Esophagus squamous epithelium (tissue), 5 donors: ENCODE measurements at regions not wholly inside any gene's neighbourhood (a gene's known extent, or its start where the extent isn't known, plus 50 kb on each side); places are given as distances from the start of the nearest gene placed in this dataset.
A peak's percentile ranks its signal among the peaks of the same experiment; 100 is the strongest.

Experiments used
- DNase-seq: peaks from one replicate; lab custom pipeline; 2025; lab: John Stamatoyannopoulos, UW
- H3K27ac ChIP-seq, 4 donors: fragments of 200-600 bp; sonication (generic); one replicate each; pipeline ENCODE4 v1.5.1; 2016 to 2019; ENCODE audit warnings: mild to moderate bottlenecking in 1 of 4
- H3K27me3 ChIP-seq, 4 donors: fragments of 200-600 bp; sonication (generic); 1 replicate in 3 of 4; 2 replicates in 1 of 4; pipeline versions ENCODE4 v1.5.1 to v1.6.0; 2017 to 2021; ENCODE audit warnings: antibody characterized with exemption in 1 of 4
- H3K36me3 ChIP-seq, 3 donors: fragments of 200-600 bp; sonication (generic); one replicate each; pipeline ENCODE4 v1.5.1; 2016 to 2019
- H3K4me1 ChIP-seq, 3 donors: fragments of 200-600 bp; sonication (generic); one replicate each; pipeline ENCODE4 v1.5.1; 2017 to 2019
- H3K4me3 ChIP-seq, 4 donors: fragments of 200-600 bp; sonication (generic); 1 replicate in 3 of 4; 2 replicates in 1 of 4; pipeline ENCODE4 v1.5.1; 2016 to 2019; ENCODE audit warnings: mild to moderate bottlenecking in 2 of 4, moderate library complexity in 1 of 4
- H3K9me3 ChIP-seq, 3 donors: fragments of 200-600 bp; sonication (generic); one replicate each; pipeline ENCODE4 v1.5.1; 2016 to 2019
- POLR2A ChIP-seq, 4 donors: fragments of 450-650 bp; IDR thresholded peaks; one replicate each; pipeline ENCODE4 v1.6.1; 2017; ENCODE audit warnings: antibody characterized with exemption in 4 of 4, mild to moderate bottlenecking in 4 of 4, moderate library complexity in 3 of 4
- WGBS, 2 donors: methylation state at CpG; one replicate each; pipeline ENCODE4 v1.1.5; 2018; 5-methylcytosine and 5-hydroxymethylcytosine counted together
- intact Hi-C: fragments of 100-400 bp; cut with DNase I; formaldehyde crosslinking; loops from one replicate; pipeline ENCODE4 v1.15.0; 2022
- TF ChIP-seq, protein P1 (sequence below), 6 experiments: fragments of 450-650 bp in 4 of 6; fragments of 200-600 bp in 2 of 6; sonication (generic) in 2 of 6; IDR thresholded peaks; one replicate each; pipeline ENCODE4 v1.5.1; 2016 to 2019; ENCODE audit warnings: antibody characterized with exemption in 6 of 6, mild to moderate bottlenecking in 4 of 6, moderate library complexity in 4 of 6
- donor health status: DM: yes; HTN: yes; CAD: no.

DNA sequence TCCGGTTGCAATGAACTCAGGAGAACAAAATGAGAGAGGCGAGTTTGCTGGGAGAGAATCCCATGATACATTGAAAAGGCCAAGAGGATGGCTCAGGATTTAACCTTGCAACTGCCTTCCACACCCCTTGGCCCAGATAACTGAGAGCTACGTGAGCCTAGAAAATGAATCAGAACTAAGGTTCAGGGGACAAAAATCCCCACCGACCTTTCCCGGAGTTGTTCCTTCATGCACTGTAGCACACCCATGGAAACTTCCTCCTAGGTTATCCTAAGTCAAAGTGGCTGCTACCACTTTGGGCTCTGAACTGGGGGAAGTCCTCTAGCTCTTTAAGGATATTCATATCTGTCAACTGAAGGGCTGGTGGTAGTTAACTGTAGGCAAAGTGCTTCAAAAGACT, 58.3 kb upstream of the SLC4A7 start:
- no peak for DNase-seq
- H3K9me3 ChIP-seq, result no peaks in the 10 kb centered on the region
- WGBS, 2 donors, result 47 to 62% methylated on average over 5 of the region's 5 CpGs
- intact Hi-C loops, result no loop called here
- H3K27ac ChIP-seq, result peak overlapping the region in 1 of 4 donors; percentile 31
- H3K4me1 ChIP-seq, result peaks cover 6 to 36% (median 22%) of the 10 kb centered on the region in 3 donors
- no peaks in the 10 kb centered on the region for H3K27me3 ChIP-seq
- no peak overlapping the region for H3K4me3 ChIP-seq
- H3K36me3 ChIP-seq, result no peaks in the 10 kb centered on the region
- no peak for TF ChIP-seq POLR2A (IDR thresholded peaks at IDR 0.05)
- TF ChIP-seq, protein P1, sequence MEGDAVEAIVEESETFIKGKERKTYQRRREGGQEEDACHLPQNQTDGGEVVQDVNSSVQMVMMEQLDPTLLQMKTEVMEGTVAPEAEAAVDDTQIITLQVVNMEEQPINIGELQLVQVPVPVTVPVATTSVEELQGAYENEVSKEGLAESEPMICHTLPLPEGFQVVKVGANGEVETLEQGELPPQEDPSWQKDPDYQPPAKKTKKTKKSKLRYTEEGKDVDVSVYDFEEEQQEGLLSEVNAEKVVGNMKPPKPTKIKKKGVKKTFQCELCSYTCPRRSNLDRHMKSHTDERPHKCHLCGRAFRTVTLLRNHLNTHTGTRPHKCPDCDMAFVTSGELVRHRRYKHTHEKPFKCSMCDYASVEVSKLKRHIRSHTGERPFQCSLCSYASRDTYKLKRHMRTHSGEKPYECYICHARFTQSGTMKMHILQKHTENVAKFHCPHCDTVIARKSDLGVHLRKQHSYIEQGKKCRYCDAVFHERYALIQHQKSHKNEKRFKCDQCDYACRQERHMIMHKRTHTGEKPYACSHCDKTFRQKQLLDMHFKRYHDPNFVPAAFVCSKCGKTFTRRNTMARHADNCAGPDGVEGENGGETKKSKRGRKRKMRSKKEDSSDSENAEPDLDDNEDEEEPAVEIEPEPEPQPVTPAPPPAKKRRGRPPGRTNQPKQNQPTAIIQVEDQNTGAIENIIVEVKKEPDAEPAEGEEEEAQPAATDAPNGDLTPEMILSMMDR (IDR thresholded peaks at IDR 0.05), result no peak

- H3K27ac ChIP-seq, result no peak overlapping the region
- no peaks in the 10 kb centered on the region for H3K9me3 ChIP-seq
- no peak for DNase-seq
- H3K36me3 ChIP-seq, result no peaks in the 10 kb centered on the region
- peaks cover 6 to 37% (median 31%) of the 10 kb centered on the region in 3 donors for H3K4me1 ChIP-seq
- WGBS, 2 donors, result 94 to 96% methylated on average over 7 of the region's 7 CpGs
- TF ChIP-seq, protein P1 (IDR thresholded peaks at IDR 0.05), result no peak
- no peak for TF ChIP-seq POLR2A (IDR thresholded peaks at IDR 0.05)
- H3K4me3 ChIP-seq, result no peak overlapping the region
- no peaks in the 10 kb centered on the region for H3K27me3 ChIP-seq
- intact Hi-C loops, result no loop called here
These were observed 56.0 kb upstream of the SLC4A7 start for GRCh38 chr3:27540231-27540630.

GRCh38 chr3:27536491-27536890, 52.3 kb upstream of the SLC4A7 start:
- TF ChIP-seq, protein P1 (IDR thresholded peaks at IDR 0.05), result no peak
- H3K27ac ChIP-seq, result no peak overlapping the region
- DNase-seq, result no peak
- intact Hi-C loops, result no loop called here
- H3K4me3 ChIP-seq, result no peak overlapping the region
- no peaks in the 10 kb centered on the region for H3K9me3 ChIP-seq
- peaks cover 18 to 36% (median 36%) of the 10 kb centered on the region in 3 donors for H3K4me1 ChIP-seq
- H3K36me3 ChIP-seq, result no peaks in the 10 kb centered on the region
- WGBS, 2 donors, result 70 to 95% methylated on average over 1 of the region's 1 CpG
- H3K27me3 ChIP-seq, result no peaks in the 10 kb centered on the region

- Histone ChIP-seq H3K27me3 (no peaks in the 10 kb centered on the region), H3K36me3 (no peaks in the 10 kb centered on the region), H3K4me3 (no peak overlapping the region), H3K27ac (peak overlapping the region; percentile 54 to 83 (median 66)), H3K9me3 (no peaks in the 10 kb centered on the region), H3K4me1 (peaks cover 18 to 36% (median 36%) of the 10 kb centered on the region in 3 donors)
- DNase-seq, result no peak
- 68 to 74% methylated on average over 2 of the region's 2 CpGs for WGBS, 2 donors
- TF ChIP-seq, protein P1 (IDR thresholded peaks at IDR 0.05), result no peak
- no peak for TF ChIP-seq POLR2A (IDR thresholded peaks at IDR 0.05)
- intact Hi-C loops, result no loop called here
These were observed 51.7 kb upstream of the SLC4A7 start for GRCh38 chr3:27535809-27536392.

- Histone ChIP-seq H3K27me3 (no peaks in the 10 kb centered on the region), H3K9me3 (no peaks in the 10 kb centered on the region), H3K27ac (peak overlapping the region; percentile 60 to 87 (median 78)), H3K4me3 (no peak overlapping the region), H3K4me1 (peaks cover 18 to 36% (median 36%) of the 10 kb centered on the region in 3 donors), H3K36me3 (no peaks in the 10 kb centered on the region)
- 18 to 21% methylated on average over 8 to 10 of the region's 10 CpGs for WGBS, 2 donors
- TF ChIP-seq POLR2A (IDR thresholded peaks at IDR 0.05), result peak in 1 of 4 donors; percentile 6
- TF ChIP-seq, protein P1 (IDR thresholded peaks at IDR 0.05), result peak in 4 of 6 experiments; percentile 23 to 63 (median 46)
- no peak for DNase-seq
- intact Hi-C loops, result no loop called here
These were observed 49.8 kb upstream of the SLC4A7 start for GRCh38 chr3:27533718-27534573.
